Inferior parietal cortex (tissue), 1 donor: ENCODE measurements at regions not wholly inside any gene's neighbourhood (a gene's known extent, or its start where the extent isn't known, plus 50 kb on each side); places are given as distances from the start of the nearest gene placed in this dataset.

Source experiments
- DNase-seq: peaks from one replicate; pipeline ENCODE4 v3.0.0-alpha.2; 2016; ENCODE audit errors: extremely low spot score

DNA sequence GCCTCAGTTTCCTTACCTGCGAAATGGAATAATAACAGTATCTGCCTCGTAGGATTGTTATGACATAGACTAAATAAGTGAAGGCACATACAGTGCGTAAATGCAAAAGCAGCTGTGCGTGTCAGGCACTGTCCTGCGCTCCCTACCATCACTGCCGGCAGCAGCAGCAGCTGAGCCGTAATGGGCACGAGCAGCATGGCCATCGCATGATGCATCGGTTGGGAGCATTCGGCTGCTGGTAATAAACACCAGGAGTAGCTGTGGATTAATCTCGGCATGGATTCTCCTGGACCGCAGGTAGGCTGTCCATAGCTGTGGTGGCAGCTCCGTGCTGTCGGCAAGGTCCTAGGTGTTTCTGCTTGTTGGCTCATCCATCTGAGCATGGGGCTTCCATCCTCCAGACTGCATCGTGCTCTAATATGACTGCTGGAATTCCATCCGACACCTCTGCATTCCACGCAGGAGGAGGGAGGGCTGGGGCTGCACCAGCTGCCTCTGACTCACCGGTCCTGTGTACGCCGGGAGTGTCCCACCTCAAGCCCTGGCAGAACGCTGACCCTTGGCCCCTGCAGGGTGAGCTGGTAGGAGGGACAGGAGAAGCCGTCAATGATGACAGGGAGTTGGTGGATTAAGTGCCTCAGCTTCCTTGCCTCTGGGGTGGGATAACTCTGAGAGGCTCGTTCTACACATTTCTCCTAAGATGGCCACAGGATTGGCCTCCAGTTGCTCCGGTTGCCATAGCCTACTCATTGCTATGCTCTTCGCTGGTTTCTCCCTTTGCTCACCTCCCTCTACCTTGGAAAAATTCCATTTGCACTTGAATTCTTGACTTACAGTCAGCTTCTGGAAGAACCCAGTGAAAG lies 100.9 kb upstream of the PMEPA1 start:
- DNase-seq: no peak

DNA sequence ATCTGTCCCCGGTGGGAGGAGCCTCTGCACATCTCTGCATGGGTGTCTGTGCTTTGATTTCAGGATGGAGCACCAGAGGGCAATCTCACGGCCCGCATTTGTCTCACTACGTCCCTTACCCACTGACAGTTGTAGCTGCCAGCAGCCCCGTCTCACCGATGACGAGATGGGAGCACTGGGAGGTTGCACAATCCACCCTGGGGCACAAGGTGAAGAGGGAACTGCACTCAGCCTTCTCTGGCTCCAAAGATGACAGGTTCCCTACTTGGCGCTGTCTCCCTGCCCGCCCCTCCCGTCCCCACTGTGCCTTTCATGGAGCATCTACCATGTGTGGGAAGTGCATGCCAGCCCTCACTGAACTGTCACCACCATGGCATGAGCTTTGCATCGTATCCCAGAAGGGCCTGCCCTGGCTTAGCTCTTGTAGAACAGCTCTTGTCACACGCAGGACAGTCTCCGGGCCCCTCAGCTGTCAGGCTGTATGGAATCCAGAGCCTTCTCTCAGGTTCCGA lies 99.9 kb upstream of the PMEPA1 start:
- DNase-seq: no peak

DNA sequence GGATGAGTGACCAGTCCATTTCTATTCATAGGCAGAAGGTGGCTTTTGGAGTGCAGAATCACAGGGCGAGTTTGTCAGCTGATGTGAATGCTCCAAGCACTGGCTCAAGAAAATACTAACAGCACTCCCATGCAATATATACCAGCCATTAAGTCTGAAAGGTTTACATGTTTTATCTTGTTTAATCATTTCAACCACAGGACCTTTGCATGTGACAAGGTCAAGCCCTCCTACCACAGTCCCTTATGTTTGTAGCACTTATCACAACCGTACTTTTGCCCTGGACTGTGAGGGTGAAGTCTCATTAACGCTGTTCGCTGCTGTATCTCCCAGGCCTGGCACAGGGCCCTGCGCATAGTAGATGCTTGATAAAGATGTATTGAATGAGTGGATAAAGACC lies 99.3 kb upstream of the PMEPA1 start:
- DNase-seq: no peak

DNA sequence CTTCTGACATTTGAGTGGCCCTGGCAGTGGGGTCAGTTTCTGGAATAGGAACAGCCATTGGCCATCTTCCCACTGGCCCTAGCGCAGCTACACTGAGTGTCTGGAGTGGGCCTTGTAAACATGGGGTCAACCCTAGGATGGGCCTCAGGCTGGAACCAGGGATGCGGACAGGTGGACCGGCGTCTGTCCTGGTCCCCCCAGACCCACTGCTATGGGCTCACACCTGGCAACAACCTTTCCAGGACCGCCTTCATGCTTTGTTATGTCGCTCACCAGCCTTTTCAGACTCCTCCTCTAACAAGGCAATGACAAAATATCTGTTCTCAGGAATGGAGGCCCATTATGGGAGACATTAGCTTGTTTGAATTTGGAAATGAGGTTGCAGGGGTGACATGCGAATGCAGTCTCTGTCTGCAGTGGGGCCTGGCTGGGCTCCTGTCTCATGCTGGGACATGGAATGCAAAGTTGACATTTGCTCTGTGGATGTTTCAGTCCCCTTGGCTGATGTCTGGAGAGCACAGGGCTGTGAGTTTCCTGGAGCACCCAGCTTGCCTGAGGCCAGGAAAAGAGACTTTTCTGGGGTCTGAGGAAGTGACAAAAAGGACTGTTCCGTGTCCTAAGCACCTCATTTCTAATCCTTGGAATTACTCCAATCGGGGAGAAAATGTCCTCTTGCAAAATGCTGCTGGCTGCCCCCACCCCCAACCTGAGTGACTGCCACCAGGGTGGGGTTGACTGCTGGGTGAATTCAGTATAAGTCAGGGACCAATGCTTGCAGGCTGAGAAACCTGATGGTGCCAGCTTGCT lies 98.7 kb upstream of the PMEPA1 start:
- DNase-seq: no peak

DNA sequence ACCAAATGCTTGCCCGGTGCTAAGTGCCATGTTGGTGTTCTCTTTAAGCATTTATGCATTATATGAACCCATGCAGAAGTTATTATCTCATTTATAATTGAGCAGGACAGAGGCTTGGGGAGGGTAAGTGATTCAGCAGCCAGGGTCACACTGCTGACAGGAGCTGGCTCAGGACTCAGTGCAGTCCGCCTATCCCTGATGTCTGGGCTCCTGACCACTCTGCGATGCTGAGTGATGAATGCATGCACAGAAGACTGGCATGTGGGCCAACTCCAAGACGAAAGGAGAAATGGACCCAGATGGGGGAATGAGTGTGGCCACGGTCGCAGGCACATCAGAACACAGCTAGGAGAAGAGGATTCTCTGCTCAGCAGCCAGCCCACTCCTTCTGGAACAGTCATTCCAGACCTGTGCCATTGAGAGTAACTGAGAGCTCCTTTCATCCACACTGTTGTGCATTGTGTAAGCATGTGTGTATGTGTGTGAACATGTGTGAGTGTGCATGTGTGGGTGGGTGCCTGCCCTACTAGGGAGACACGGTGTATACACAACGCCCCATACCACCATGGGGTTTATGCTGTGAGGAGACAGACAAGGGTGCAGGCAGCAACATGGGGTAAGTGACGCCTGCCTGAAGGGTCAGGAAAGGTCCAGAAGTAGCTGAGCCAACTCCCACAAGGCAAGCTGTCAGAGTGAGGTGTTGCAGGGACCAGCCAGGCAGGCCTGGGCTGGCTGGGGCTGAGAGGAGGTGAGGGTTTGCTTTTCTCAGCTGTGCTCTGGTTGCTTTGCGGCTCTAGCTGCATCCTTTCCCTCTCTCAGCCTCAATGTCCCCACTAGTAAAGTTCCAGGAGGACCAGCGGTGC lies 97.8 kb upstream of the PMEPA1 start:
- DNase-seq: no peak

DNA sequence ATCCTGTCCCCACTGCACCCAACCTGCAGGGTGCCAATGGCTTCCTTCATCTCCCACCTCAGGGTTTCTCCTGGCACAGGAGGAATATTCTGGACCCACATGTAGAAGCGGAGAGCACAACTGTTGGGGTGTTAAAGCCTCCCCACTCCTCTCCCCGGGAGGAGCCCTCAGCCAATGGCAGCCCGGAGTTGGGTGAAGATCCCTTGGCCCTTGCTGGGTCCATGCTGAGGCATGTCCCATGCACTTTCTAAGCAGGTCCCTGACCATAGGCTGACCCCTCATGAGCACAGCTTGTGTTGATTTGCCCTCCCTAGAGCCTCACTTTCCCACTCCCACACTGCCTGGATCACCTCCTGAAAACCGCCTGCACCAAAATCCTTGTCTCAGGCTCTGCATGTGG lies 97.2 kb upstream of the PMEPA1 start:
- DNase-seq: no peak

DNA sequence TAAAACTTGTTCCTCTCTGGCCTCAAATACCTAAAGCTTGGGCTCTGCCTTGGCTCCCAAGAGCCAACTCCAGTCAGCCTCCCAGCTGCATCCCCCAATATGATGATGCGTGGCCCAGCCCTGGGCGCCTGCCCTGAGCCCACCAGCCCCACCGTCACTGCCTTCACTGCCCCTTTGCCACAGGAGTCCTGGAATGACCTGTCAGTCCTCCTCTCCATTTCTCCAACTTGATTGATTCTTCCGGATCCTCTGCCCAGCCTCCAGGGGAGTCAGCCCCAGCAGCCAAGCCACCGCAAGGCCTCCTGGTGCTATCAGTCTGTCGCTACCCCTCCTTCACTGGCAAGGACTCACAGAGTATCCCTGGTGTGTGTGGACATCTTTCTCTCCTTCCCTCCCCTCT lies 96.7 kb upstream of the PMEPA1 start:
- DNase-seq: no peak

DNA sequence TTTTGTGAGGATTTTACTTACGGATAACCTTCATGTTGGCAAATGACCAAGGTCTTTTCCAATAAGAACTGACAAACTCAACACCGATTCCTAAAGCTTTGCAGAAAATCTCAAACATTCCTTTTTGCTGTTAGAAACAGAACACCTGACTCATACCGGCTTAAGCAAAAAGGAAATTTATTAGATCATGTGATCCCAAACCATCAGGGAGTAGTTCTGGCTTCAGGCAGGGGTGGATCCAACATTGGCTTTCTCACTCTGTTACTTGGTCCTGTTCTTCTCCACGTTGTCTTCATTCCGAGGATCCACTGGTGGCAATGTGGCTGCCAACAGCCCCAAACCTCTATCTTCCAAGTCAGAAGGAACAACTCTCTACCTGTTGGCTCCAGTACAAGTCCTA lies 95.9 kb upstream of the PMEPA1 start:
- DNase-seq: no peak

DNA sequence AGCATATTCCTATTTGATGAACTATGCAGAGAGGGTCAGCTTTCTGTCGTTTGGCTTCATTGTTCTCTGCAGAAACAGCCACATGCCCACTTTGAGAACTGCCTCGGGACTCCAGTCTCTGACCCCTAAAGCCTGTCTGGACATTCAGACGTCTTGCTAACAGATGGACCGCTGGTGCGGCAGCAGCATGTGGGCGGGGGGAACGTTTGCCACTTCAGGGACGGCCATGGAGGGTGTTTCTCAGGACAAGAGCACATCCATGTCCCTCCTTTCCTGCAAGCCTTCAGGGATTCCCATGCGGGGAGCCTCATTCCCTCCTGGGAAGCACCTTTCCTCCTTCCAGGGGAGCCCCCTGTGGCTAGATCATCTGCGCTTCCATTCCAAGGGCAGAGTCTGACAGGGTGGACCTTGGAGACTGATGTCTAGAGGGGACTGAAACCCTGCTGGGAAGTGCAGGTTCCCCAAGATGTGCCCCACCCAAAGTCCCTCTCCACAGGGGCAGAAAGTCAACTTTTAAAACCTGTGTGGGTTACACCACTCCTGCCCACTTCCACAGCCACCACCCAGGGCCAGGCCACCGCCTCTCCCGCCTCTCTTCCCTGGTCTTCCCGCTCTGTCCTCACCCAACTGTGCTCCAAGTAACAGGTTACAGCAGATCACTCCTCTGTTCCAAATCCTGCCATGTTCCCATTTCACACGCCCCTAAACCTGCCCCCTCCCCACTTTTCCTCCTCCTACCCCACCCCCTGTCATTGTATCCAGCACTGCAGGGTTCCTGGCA lies 94.8 kb upstream of the PMEPA1 start:
- DNase-seq: no peak

DNA sequence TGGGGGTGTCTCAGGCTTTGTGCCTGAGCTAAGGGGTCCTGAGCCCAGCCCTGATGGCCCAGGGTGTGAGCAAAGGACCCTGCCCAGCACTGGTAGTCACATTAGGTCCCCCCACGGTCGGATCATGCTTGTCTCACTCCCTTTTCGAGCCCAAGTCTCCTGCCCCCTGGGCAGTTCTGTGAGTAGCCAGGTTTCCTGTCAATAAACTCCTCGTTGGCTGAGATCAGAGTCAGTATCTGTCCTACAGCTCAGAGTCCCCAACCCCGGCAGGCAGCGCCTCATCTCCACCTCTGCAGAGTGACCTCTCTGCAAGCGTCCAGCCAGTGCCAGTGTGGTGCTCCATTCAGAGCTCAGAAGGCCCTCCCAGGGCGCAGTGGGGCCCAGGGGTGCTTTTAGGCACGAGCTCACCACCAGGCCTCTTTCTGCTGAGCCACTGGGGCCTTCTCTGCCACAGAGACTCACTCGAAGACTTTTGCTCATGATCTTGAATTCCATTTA lies 93.7 kb upstream of the PMEPA1 start:
- DNase-seq: no peak

DNA sequence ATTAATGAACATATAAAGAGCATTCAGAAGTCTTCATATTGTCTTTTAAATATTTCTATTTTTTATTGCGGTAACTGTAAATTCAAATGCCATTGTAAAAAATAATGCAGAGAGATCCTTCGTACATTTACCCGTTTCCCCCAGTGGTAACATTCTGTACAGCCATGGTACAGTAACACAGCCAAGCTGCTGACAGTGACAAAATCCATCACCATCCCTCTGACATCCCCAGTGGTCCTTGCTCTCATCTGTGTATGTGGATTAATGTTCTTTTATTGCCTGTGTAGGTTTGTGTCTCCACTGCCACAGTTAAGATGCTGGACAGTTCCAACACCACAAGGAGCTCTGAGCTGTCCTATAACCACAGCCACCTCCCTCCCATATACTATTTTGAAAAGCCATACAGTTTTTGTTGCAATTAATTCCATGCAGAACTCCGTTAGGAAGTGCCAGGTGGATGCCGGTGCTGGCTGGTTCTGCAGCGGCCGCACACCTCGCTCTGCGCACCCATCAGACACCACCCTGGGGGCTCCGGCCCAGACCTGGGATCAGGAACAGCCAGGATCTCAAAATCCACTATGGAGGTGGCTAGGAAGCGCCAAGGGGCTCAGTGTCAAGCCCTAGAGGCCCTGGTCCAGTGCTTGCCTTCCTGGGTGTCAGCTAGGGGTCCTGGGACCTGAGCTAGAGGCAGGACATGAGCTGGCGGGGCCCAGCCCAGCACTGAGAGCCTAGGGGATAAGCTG lies 93.1 kb upstream of the PMEPA1 start:
- no peak for DNase-seq

DNA sequence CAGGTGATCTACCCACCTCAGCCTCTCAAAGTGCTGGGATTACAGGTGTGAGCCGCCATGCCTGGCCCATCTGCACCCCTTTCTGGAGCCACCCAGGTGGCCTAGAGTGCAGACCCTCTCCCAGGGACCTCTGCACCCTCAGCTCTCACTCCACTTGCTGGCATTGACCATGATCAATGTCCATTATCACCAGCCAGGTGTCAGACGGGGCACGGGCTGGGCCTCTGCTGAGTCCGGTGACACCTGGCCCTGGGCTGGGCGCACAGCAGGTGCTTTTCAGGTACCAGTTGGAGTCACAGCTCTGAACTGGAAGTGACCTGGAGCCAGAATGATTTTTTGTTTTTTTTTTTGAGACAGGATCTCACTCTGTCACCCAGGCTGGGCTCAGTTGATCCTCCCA lies 91.8 kb upstream of the PMEPA1 start:
- DNase-seq: no peak

DNA sequence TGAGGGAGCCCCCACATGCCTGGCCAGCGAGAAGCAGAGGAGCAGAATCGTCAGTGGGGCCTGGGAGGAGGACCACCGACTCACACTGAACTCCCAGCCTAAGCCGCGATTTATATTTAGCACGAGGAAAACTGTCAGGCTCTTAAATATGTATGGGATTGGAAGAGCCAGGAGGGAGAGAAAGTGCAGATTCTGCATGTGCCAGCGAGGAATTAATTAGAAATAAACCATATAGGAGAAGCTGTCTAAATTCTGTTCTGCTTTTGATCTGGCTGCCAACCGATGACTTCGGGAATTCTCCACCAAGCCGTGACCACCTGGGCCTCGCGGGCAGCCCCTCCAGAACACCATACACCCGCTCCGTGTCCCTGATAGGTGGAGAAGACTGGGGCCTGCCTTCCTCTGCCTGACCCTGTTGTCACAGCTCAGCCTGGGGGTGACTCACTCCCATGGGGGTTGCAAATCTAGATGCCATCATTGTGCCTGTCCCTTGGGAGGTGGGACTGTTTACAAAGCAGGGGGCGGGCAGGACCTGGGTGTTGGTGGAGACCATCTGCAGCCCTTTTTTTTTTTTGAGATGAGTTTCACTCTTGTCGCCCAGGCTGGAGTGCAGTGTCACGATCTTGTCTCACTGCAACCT lies 91.1 kb upstream of the PMEPA1 start:
- DNase-seq: no peak

DNA sequence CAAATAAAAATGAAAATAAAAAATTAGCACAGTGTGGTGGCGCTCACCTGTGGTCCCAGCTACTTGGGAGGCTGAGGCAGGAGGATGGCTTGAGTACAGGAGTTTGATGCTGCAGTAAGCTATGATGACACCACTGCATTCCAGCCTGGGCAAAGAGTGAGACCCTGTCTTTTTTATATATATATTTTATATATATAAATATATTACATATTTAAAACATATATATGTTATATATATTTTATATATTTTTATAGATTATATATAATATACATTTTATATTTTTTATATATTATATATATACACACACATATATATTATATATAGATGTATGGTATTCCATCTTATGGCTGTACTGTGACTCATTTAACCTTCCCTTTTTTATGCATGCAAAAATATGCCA lies 87.6 kb upstream of the PMEPA1 start:
- no peak for DNase-seq

DNA sequence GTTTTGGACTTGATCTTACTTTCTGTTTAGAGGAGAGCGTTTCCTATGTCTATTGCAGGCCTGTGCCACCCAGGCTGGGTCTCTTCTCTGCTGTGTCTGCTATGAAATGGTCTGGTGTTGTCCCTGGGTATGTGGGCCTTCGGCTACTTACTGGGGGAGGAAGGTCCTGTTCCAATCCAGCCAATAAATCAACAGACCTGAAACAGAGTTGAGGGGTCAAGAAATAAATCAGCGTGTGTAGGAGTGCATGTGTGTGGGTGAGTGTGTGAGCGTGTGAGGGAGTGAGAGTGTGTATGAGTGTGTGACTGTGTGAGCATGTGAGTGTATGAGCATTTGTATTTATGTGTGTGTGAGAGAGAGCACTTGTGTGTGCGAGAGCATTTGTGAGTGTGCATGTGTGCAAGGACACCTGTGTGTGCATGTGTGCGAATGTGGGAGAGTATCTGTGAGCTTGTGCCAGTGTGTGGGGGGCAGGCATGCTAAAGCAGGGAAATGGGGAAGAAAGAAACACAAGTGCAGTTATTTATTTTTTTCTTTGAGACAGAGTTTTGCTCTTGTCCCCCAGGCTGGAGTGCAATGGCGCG lies 86.3 kb upstream of the PMEPA1 start:
- DNase-seq: no peak

DNA sequence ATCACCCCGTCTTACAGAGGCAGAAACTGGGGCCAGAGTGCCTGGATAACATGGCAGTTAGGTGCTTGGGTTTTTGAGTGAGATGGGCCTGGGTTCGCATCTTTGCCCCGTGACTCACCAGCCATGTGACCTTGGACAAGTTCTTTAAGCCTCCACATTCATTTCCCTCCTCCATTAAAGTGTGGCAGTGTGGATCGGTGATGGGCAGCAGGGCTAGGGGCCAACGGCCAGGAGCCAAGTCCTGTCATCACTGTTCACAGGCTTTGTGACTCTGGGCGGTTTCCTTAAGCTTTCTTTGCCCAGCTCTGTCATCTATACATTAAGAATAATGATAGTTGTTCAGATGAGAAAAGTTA lies 85.5 kb upstream of the PMEPA1 start:
- no peak for DNase-seq

DNA sequence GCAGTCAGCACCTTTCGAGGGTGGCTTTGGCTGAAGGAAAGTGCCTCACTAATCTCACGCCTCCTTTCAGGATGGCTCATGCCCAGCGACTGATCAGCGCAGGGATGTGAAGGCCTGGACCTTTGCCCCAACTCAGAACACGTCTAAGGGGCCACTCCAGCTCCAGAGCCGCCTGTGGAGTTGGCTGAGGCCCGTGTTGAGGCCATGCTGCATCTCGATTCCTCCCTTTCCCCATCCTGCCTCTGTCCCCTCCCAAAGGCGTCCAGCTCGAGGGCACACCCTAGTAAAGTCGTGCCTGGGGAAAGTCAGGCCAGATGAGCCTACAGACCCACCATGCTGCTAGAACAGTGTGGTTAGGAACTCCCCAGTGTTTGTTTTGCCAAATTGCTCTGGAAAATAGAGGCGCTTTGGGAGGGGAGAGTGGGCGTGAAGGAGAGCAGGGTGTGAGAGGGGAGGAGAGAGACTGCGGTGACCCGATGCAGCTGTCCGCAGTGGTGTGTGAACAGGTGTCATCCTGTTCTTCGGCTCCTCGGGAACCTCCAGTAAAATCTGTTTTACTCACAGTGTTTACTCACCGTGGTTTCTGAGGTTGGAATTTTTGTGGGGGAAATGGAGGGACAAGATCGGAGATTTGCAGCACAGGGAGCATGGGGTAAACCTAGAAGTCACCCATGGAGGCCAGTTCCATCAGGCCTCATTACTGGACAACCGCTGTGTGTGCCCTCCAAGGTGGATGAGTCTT lies 85.0 kb upstream of the PMEPA1 start:
- no peak for DNase-seq

DNA sequence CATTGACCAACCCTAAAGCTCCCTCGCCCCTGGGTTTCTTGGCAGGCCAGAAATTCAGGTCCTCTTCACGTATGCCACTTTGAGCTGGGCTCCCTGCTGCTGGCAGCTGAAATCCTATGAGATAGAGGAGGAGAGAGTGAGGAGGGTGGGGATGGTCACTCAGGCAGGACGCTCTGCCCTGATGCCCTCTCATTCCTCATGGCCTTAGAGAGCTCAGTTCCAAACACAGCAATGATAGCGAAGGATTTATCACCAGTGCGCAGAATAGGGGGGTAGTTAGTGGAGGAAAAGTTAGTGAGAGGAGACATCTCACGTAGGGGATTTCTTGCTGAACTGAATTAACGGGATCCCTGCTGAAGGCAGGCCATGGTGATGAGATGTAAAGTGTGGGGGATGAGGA lies 84.2 kb upstream of the PMEPA1 start:
- DNase-seq: no peak

DNA sequence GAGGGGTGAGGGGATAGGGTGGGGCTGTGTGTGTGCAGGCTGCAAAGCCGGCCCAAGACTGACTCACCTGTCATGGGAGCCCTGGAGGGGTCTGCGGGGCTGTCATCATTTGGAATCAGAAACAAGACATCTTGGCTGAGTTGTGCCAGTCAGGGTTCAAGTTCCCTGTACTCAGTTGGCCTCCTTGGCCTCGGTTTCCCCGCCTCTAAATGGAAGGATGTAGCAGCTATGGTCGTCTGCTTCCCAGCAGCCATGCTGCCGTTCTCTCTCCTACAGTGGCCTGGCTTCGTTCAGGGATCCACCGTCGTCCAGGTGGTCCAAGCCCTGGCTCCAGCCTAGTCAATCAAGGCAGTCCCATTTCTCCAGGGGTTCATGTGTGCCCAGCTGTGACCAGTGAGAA lies 83.6 kb upstream of the PMEPA1 start:
- DNase-seq: no peak
